GM12878 (cell line): ENCODE measurements at regions not wholly inside any gene's neighbourhood (a gene's known extent, or its start where the extent isn't known, plus 50 kb on each side); places are given as distances from the start of the nearest gene placed in this dataset.

Source experiments
- ATAC-seq: fragments of 200-7000 bp; cut with Tn5 transposase; 3 replicates; pipeline ENCODE4 v1.9.1; 2020; ENCODE audit warnings: mild to moderate bottlenecking, moderate library complexity
- BruUV-seq: library from RNA; stranded (reverse); fragments of 400-500 nt; replicated peaks from 2 replicates; lab custom pipeline; 2021; lab: Mats Ljungman, UMichigan
- CTCF ChIA-PET: fragments of 300-600 bp; sonication (Branson Sonifier 250); formaldehyde crosslinking; extraction: SDS; loops from one replicate; lab custom pipeline; 2021; ENCODE audit warnings: inconsistent platforms; lab: Yijun Ruan, JAX
- POLR2A ChIA-PET: fragments of 350-600 bp; formaldehyde crosslinking; extraction: SDS; loops from one replicate; lab custom pipeline; 2021; ENCODE audit warnings: inconsistent platforms; lab: Charles Lee
- RAD21 ChIA-PET: fragments of 300-600 bp; sonication (Branson Sonifier 250); formaldehyde crosslinking; loops from one replicate; lab custom pipeline; 2023; ENCODE audit warnings: antibody characterized with exemption; ENCODE audit not compliant: unreplicated experiment; lab: Charles Lee
- SMC1A ChIA-PET: fragments of 300-600 bp; sonication (Branson Sonifier 250); formaldehyde crosslinking; loops from one replicate; lab custom pipeline; 2023; ENCODE audit not compliant: unreplicated experiment, uncharacterized antibody; lab: Charles Lee
- DNase-seq: peaks from one replicate; pipeline ENCODE4 v3.0.0-alpha.2; 2011; ENCODE audit warnings: low read depth, low spot score
- FAIRE-seq: peaks from 3 replicates; lab custom pipeline; 2011; peaks lifted over from hg19 to GRCh38; lab: Jason Lieb, UNC
- H2AFZ ChIP-seq: 2 replicates; pipeline ENCODE4 v1.6.0; 2011; ENCODE audit warnings: low read depth, low read length, control low read depth; ENCODE audit not compliant: control insufficient read depth
- H3K27ac ChIP-seq: 2 replicates; pipeline ENCODE4 v1.5.1; 2011; ENCODE audit warnings: control low read depth; ENCODE audit not compliant: control insufficient read depth, insufficient read depth
- H3K27me3 ChIP-seq, 2 experiments: replicated peaks in 1 of 2; 2 replicates each; pipeline versions ENCODE4 v1.6.0 to v1.6.1; 2011; ENCODE audit warnings: low read length in 1 of 2; ENCODE audit not compliant: control insufficient read depth in 2 of 2, insufficient read depth in 2 of 2
- H3K36me3 ChIP-seq, 2 experiments: 2 replicates each; pipeline ENCODE4 v1.5.1; 2011; ENCODE audit warnings: low read length in 1 of 2; ENCODE audit not compliant: control insufficient read depth in 2 of 2, insufficient read depth in 2 of 2
- H3K4me1 ChIP-seq: 2 replicates; pipeline ENCODE4 v1.6.1; 2011; ENCODE audit warnings: mild to moderate bottlenecking, low read length, moderate library complexity, mixed read lengths; ENCODE audit not compliant: control insufficient read depth, insufficient read depth
- H3K4me2 ChIP-seq: 2 replicates; pipeline ENCODE4 v1.6.0; 2011; ENCODE audit warnings: control low read depth; ENCODE audit not compliant: control insufficient read depth, insufficient read depth
- H3K4me3 ChIP-seq: fragments of 200-600 bp; sonication (generic); 2 replicates; pipeline ENCODE4 v1.5.1; 2016
- H3K79me2 ChIP-seq: 2 replicates; pipeline ENCODE4 v1.6.0; 2011; ENCODE audit warnings: low read length; ENCODE audit not compliant: control insufficient read depth, insufficient read depth
- H3K9ac ChIP-seq: 2 replicates; pipeline ENCODE4 v1.8.0; 2011; ENCODE audit warnings: low read length, control low read depth, mixed read lengths; ENCODE audit not compliant: control insufficient read depth, insufficient read depth
- H3K9me3 ChIP-seq: replicated peaks from 3 replicates; pipeline ENCODE4 v1.5.1; 2011; ENCODE audit warnings: mild to moderate bottlenecking, low read length; ENCODE audit not compliant: control insufficient read depth, insufficient read depth
- H4K20me1 ChIP-seq: 2 replicates; pipeline ENCODE4 v1.6.0; 2011; ENCODE audit not compliant: control insufficient read depth, insufficient read depth
- CEBPZ ChIP-seq: fragments of 150-350 bp; IDR thresholded peaks from 2 replicates; pipeline ENCODE4 v1.6.1; 2016; ENCODE audit warnings: low read depth, low read length
- E2F4 ChIP-seq: IDR thresholded peaks from 2 replicates; pipeline ENCODE4 v1.6.1; 2012; ENCODE audit warnings: low read depth, low read length, improper control_type of control experiment
- EP300 ChIP-seq, 2 experiments: fragments of 150-350 bp in 1 of 2; IDR thresholded peaks; 2 replicates each; pipeline ENCODE4 v1.6.1; 2011 to 2012; ENCODE audit warnings: low read depth in 2 of 2, low read length in 2 of 2, borderline replicate concordance in 1 of 2, improper control_type of control experiment in 1 of 2, inconsistent platforms in 1 of 2; ENCODE audit not compliant: control insufficient read depth in 1 of 2
- EZH2 ChIP-seq: IDR thresholded peaks from 2 replicates; pipeline ENCODE4 v1.6.1; 2012; ENCODE audit warnings: low read depth, mild to moderate bottlenecking, control low read depth, inconsistent platforms, low read length, borderline replicate concordance; ENCODE audit not compliant: control insufficient read depth
- HDGF ChIP-seq: fragments of 450-650 bp; IDR thresholded peaks from 2 replicates; pipeline ENCODE4 v1.6.1; 2016; ENCODE audit warnings: antibody characterized with exemption
- IRF3 ChIP-seq: fragments of 450-650 bp; IDR thresholded peaks from 2 replicates; pipeline ENCODE4 v1.6.1; 2014; ENCODE audit warnings: mild to moderate bottlenecking
- IRF5 ChIP-seq: fragments of 450-650 bp; IDR thresholded peaks from 2 replicates; pipeline ENCODE4 v1.6.1; 2017; ENCODE audit warnings: borderline replicate concordance
- KAT2A ChIP-seq: conservative IDR thresholded peaks from 2 replicates; pipeline ENCODE4 v1.6.1; 2011; ENCODE audit warnings: low read depth, low read length; ENCODE audit not compliant: control insufficient read depth
- MXI1 ChIP-seq: fragments of 150-350 bp; IDR thresholded peaks from 2 replicates; pipeline ENCODE4 v1.6.1; 2011; ENCODE audit warnings: low read depth, mild to moderate bottlenecking, inconsistent platforms, low read length, improper control_type of control experiment
- NFYA ChIP-seq: IDR thresholded peaks from 2 replicates; pipeline ENCODE4 v1.6.1; 2011; ENCODE audit warnings: low read depth, mild to moderate bottlenecking, low read length, improper control_type of control experiment, borderline replicate concordance
- PAX5 ChIP-seq: IDR thresholded peaks from 2 replicates; pipeline ENCODE4 v1.6.1; 2011; ENCODE audit warnings: low read depth, low read length, borderline replicate concordance
- PKNOX1 ChIP-seq: fragments of 450-650 bp; IDR thresholded peaks from 2 replicates; pipeline ENCODE4 v1.6.1; 2016; ENCODE audit warnings: mild to moderate bottlenecking
- RBBP5 ChIP-seq: fragments of 200-600 bp; sonication (generic); conservative IDR thresholded peaks from 2 replicates; pipeline ENCODE4 v1.6.1; 2016
- SIX5 ChIP-seq: IDR thresholded peaks from 2 replicates; pipeline ENCODE4 v1.6.1; 2011; ENCODE audit warnings: mild to moderate bottlenecking, low read depth, low read length, moderate library complexity; ENCODE audit not compliant: severe bottlenecking
- WRNIP1 ChIP-seq: IDR thresholded peaks from 2 replicates; pipeline ENCODE4 v1.6.1; 2011; ENCODE audit warnings: low read depth, low read length, improper control_type of control experiment, borderline replicate concordance
- WGBS: methylation state at CpG from one replicate; pipeline ENCODE4 v1.1.6; 2016; ENCODE audit warnings: low lambda C conversion rate; ENCODE audit not compliant: insufficient replicate concordance, insufficient coverage; ENCODE audit errors: missing lambda C conversion rate; 5-methylcytosine and 5-hydroxymethylcytosine counted together
- in situ Hi-C: fragments of 300-500 bp; cut with MboI; formaldehyde crosslinking; loops from 9 replicates; pipeline ENCODE4 v1.14.3; 2018; ENCODE audit warnings: mixed read lengths
- intact Hi-C: fragments of 100-400 bp; cut with micrococcal nuclease; formaldehyde crosslinking; loops from one replicate; pipeline ENCODE4 v1.14.2; 2022; ENCODE audit not compliant: unreplicated experiment

- no peak for TF ChIP-seq CEBPZ
- TF ChIP-seq, all 136 proteins: peak for 0
These were observed 214.0 kb upstream of the TMEM72 start (continued) for GRCh38 chr10:44697116-44697515.

GRCh38 chr10:44702531-44702930 lies 208.6 kb upstream of the TMEM72 start:
- CTCF ChIA-PET, result no interaction called here
- POLR2A ChIA-PET, result interaction anchor here (0.6 kb wide), 1 partner anchor 337 kb away, joined by 6 read pairs; no protein-coding TSS in a partner anchor
- 21% methylated on average over 1 of the region's 1 CpG for WGBS
- Histone ChIP-seq H3K4me1 (no peaks in the 10 kb centered on the region), H3K27me3 (no peaks in the 10 kb centered on the region; a peak in 1 of 4 replicates), H2AFZ (no peak overlapping the region), H3K27ac (no peak overlapping the region), H3K4me2 (no peak overlapping the region), H3K9me3 (no peaks in the 10 kb centered on the region), H4K20me1 (no peaks in the 10 kb centered on the region), H3K79me2 (no peaks in the 10 kb centered on the region), H3K4me3 (no peak overlapping the region), H3K9ac (no peak overlapping the region), H3K36me3 (no peaks in the 10 kb centered on the region)
- no TSS peak for BruUV-seq
- RAD21 ChIA-PET, result no interaction called here
- SMC1A ChIA-PET, result no interaction called here
- ATAC-seq, result no peak
- intact Hi-C loops, result no loop called here
- in situ Hi-C loops, result no loop called here
- no peak for DNase-seq
- no peak for FAIRE-seq
- TF ChIP-seq EZH2 (no peak), PKNOX1 (no peak), E2F4 (no peak), KAT2A (no peak), SIX5 (no peak), RBBP5 (no peak), NFYA (no peak), HDGF (no peak), MXI1 (no peak), IRF5 (no peak), WRNIP1 (no peak), IRF3 (no peak), PAX5 (no peak), EP300 (IDR thresholded peaks at IDR 0.05; ENCODE audit: borderline replicate concordance in 1 of 2, control insufficient read depth in 1 of 2, low read depth in 2 of 2, low read length in 2 of 2) (no peak)
